Mesothelial cell of epicardium (in vitro differentiated cells): ENCODE measurements at regions not wholly inside any gene's neighbourhood (a gene's known extent, or its start where the extent isn't known, plus 50 kb on each side); places are given as distances from the start of the nearest gene placed in this dataset.

Experiments used
- DNase-seq, 2 experiments: peaks; one replicate each; pipeline ENCODE4 v3.0.0; 2021; ENCODE audit warnings: low spot score in 2 of 2; ENCODE audit not compliant: unreplicated experiment in 2 of 2
- H3K27ac Mint-ChIP-seq: 2 replicates; pipeline ENCODE4 v1.8.0; 2021; ENCODE audit warnings: mixed read lengths
- H3K27me3 Mint-ChIP-seq: 2 replicates; pipeline ENCODE4 v1.8.0; 2021; ENCODE audit warnings: low read depth, mixed read lengths
- H3K36me3 Mint-ChIP-seq: 2 replicates; pipeline ENCODE4 v1.8.0; 2021; ENCODE audit warnings: mixed read lengths
- H3K4me1 Mint-ChIP-seq: 2 replicates; pipeline ENCODE4 v1.8.0; 2021; ENCODE audit warnings: mixed read lengths
- H3K4me3 Mint-ChIP-seq: 2 replicates; pipeline ENCODE4 v1.8.0; 2021; ENCODE audit warnings: mild to moderate bottlenecking, moderate library complexity, mixed read lengths
- H3K9me3 Mint-ChIP-seq: 2 replicates; pipeline ENCODE4 v1.8.0; 2021; ENCODE audit warnings: mixed read lengths
- CTCF ChIP-seq: fragments of 200-600 bp; sonication (generic); IDR thresholded peaks from one replicate; pipeline ENCODE4 v1.5.0; 2021; ENCODE audit warnings: antibody characterized with exemption; ENCODE audit not compliant: unreplicated experiment

DNA sequence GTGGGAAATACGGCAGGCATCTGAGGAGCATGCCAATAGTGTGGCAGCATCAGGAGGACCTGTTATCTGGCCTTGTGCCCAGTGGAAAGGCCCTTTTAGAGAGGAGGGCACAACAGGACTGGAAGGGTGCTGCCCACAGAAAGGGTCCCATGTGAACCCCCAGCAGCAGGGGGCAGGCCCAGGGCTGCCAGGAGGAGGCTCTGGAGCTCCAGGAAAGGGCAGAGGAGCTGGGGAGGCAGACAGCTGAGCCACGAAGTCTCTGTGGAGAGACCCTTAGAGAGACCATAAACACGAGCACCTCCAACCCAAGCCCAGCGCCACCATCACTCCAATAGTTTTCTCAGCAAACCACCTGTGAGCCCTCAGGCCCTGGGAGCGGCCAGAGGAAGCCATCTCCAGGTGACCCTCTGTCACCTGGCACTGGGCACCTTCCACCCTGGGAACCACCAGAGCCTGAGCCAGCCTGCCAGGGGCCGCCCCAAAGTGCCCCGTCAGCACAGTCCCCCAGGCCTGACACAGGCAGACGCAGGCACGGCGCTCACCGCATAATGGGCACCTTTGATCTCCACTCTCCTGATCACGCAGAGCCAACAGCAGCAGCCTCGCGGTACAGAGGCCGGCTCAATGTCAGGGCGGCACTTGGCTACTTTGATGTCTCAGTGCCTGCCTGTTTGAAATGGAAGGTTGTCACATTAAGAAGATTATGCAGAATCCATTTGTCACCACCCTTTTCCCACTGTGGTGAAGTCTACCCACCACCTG, 162.5 kb upstream of the RAB6C start:
- Mint-ChIP-seq H3K27ac (no peak overlapping the region), H3K4me3 (no peak overlapping the region), H3K9me3 (peaks cover 29% of the 10 kb centered on the region), H3K4me1 (peaks cover 19% of the 10 kb centered on the region), H3K27me3 (no peaks in the 10 kb centered on the region), H3K36me3 (peaks cover 34% of the 10 kb centered on the region)
- no peak for TF ChIP-seq CTCF
- DNase-seq, result no peak

GRCh38 chr2:129819855-129820254, 159.6 kb upstream of the RAB6C start:
- Mint-ChIP-seq H3K9me3 (peaks cover 21% of the 10 kb centered on the region), H3K27ac (no peak overlapping the region), H3K4me1 (peaks cover 7% of the 10 kb centered on the region), H3K4me3 (no peak overlapping the region), H3K36me3 (peaks cover 24% of the 10 kb centered on the region), H3K27me3 (no peaks in the 10 kb centered on the region)
- TF ChIP-seq CTCF, result no peak
- DNase-seq, result no peak

DNA sequence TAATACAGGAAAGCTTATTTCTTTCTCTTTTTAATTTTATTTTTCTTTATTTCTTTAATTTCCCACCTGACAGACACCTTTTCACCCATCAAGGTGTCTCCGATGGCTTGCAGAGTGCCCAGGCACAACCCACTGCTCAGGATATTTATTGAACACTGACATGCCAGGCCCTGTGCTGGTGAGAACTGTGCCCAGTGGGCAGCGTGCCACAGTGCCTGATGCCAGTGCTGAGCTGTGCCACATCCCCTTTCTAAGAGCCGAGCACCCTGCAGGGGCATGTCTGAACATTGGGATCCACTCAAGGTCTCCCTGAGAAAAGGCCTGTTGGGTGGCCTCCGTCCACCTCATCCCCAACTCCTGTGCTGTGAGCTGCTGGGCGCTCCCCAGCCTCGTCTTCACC, 158.6 kb upstream of the RAB6C start:
- H3K27ac Mint-ChIP-seq, result peak overlapping the region; percentile 39
- peaks cover 7% of the 10 kb centered on the region for H3K4me1 Mint-ChIP-seq
- H3K9me3 Mint-ChIP-seq, result peaks cover 11% of the 10 kb centered on the region
- H3K27me3 Mint-ChIP-seq, result no peaks in the 10 kb centered on the region
- H3K36me3 Mint-ChIP-seq, result peaks cover 15% of the 10 kb centered on the region
- no peak for DNase-seq
- no peak for TF ChIP-seq CTCF
- H3K4me3 Mint-ChIP-seq, result no peak overlapping the region

GRCh38 chr2:129821445-129821844, 158.0 kb upstream of the RAB6C start:
- H3K4me1 Mint-ChIP-seq, result peaks cover 7% of the 10 kb centered on the region
- no peak overlapping the region for H3K4me3 Mint-ChIP-seq
- peak overlapping the region; percentile 39 for H3K27ac Mint-ChIP-seq
- no peaks in the 10 kb centered on the region for H3K27me3 Mint-ChIP-seq
- TF ChIP-seq CTCF, result no peak
- peaks cover 10% of the 10 kb centered on the region for H3K36me3 Mint-ChIP-seq
- DNase-seq, result no peak
- peaks cover 6% of the 10 kb centered on the region for H3K9me3 Mint-ChIP-seq

GRCh38 chr2:129823044-129823443, 156.4 kb upstream of the RAB6C start:
- H3K9me3 Mint-ChIP-seq, result peaks cover 3% of the 10 kb centered on the region
- TF ChIP-seq CTCF, result no peak
- H3K4me3 Mint-ChIP-seq, result no peak overlapping the region
- peaks cover 18% of the 10 kb centered on the region for H3K4me1 Mint-ChIP-seq
- H3K36me3 Mint-ChIP-seq, result peaks cover 5% of the 10 kb centered on the region
- DNase-seq, result no peak
- H3K27ac Mint-ChIP-seq, result no peak overlapping the region
- H3K27me3 Mint-ChIP-seq, result no peaks in the 10 kb centered on the region
